Loucy (cell line): ENCODE measurements at regions not wholly inside any gene's neighbourhood (a gene's known extent, or its start where the extent isn't known, plus 50 kb on each side); places are given as distances from the start of the nearest gene placed in this dataset.

Experiments used
- H2AFZ ChIP-seq: fragments of 200-600 bp; sonication (generic); 2 replicates; pipeline ENCODE4 v1.6.0; 2016; ENCODE audit warnings: antibody characterized with exemption, mild to moderate bottlenecking, low read length, moderate library complexity
- H3F3A ChIP-seq: fragments of 200-600 bp; 2 replicates; pipeline ENCODE4 v1.6.0; 2016; ENCODE audit warnings: antibody characterized with exemption, low read depth, mild to moderate bottlenecking
- H3K27me3 ChIP-seq: fragments of 200-600 bp; sonication (generic); 2 replicates; pipeline ENCODE4 v1.6.1; 2014; ENCODE audit warnings: low read length, mild to moderate bottlenecking; ENCODE audit not compliant: insufficient read depth, poor library complexity, severe bottlenecking
- H3K36me3 ChIP-seq: fragments of 200-600 bp; sonication (generic); 2 replicates; pipeline ENCODE4 v1.6.1; 2016; ENCODE audit warnings: low read length; ENCODE audit not compliant: insufficient read depth
- H3K4me1 ChIP-seq: fragments of 200-600 bp; sonication (generic); 2 replicates; pipeline ENCODE4 v1.5.1; 2014; ENCODE audit warnings: low read length, mild to moderate bottlenecking; ENCODE audit not compliant: insufficient read depth, poor library complexity, severe bottlenecking
- H3K4me2 ChIP-seq: fragments of 200-600 bp; sonication (generic); 2 replicates; pipeline ENCODE4 v1.6.0; 2014; ENCODE audit warnings: antibody characterized with exemption, low read length, low read depth, mild to moderate bottlenecking; ENCODE audit not compliant: poor library complexity, severe bottlenecking
- H3K4me3 ChIP-seq: fragments of 200-600 bp; sonication (generic); 2 replicates; pipeline ENCODE4 v1.5.1; 2014; ENCODE audit warnings: low read length, mild to moderate bottlenecking, mixed read lengths; ENCODE audit not compliant: poor library complexity, severe bottlenecking
- H3K79me2 ChIP-seq: fragments of 200-600 bp; sonication (generic); 2 replicates; pipeline ENCODE4 v1.6.1; 2014; ENCODE audit warnings: low read length; ENCODE audit not compliant: insufficient read depth
- H3K9ac ChIP-seq: fragments of 200-600 bp; sonication (generic); 2 replicates; pipeline ENCODE4 v1.6.0; 2014; ENCODE audit warnings: mild to moderate bottlenecking, low read depth, low read length, moderate library complexity; ENCODE audit not compliant: poor library complexity, severe bottlenecking
- H3K9me2 ChIP-seq: fragments of 200-600 bp; sonication (generic); replicated peaks from 2 replicates; pipeline ENCODE4 v1.6.1; 2016; ENCODE audit warnings: low read depth, low read length, mixed read lengths
- H3K9me3 ChIP-seq: fragments of 200-600 bp; sonication (generic); 2 replicates; pipeline ENCODE4 v1.6.1; 2014; ENCODE audit warnings: mild to moderate bottlenecking, antibody characterized with exemption, low read length, low read depth; ENCODE audit not compliant: insufficient read depth
- H4K20me1 ChIP-seq: fragments of 200-600 bp; sonication (generic); 2 replicates; pipeline ENCODE4 v1.6.0; 2014; ENCODE audit warnings: antibody characterized with exemption, low read length, mild to moderate bottlenecking; ENCODE audit not compliant: insufficient read depth, poor library complexity, severe bottlenecking
- EZH2phosphoT487 ChIP-seq: fragments of 200-600 bp; IDR thresholded peaks from 2 replicates; pipeline ENCODE4 v1.6.1; 2018; ENCODE audit warnings: antibody characterized with exemption, mild to moderate bottlenecking, moderate library complexity, borderline replicate concordance
- TF ChIP-seq, protein P1 (sequence below): fragments of 200-600 bp; sonication (generic); conservative IDR thresholded peaks from 2 replicates; pipeline ENCODE4 v1.5.1; 2014; ENCODE audit warnings: mild to moderate bottlenecking, antibody characterized with exemption, low read length

DNA sequence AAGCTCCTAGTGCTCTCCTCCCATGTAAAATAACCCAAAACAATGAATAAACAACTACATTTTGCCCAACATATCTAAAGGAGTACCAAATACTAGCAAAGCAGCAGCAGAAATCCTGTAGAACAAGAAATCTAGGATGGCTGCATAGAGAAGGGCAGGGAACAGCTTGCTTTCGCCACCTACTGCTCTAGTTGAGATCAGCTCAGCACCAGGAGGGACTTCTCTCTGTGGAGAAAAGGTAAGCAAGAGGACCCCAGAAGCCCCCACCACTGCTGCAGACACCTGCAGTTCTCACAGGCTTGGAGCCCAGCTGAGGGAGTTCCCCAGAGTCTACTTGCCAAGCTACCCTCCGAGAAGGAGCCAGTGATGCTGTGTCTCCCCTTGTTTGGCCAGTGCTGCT lies 243.0 kb upstream of the CHST9 start:
- Histone ChIP-seq H3F3A (no peaks in the 10 kb centered on the region), H3K4me1 (no peaks in the 10 kb centered on the region), H3K4me3 (no peak overlapping the region), H2AFZ (no peak overlapping the region), H3K9me2 (no peaks in the 10 kb centered on the region), H3K9ac (no peak overlapping the region), H4K20me1 (no peaks in the 10 kb centered on the region), H3K27me3 (no peaks in the 10 kb centered on the region), H3K79me2 (no peaks in the 10 kb centered on the region), H3K36me3 (no peaks in the 10 kb centered on the region), H3K4me2 (no peak overlapping the region), H3K9me3 (no peaks in the 10 kb centered on the region)
- no peak for TF ChIP-seq EZH2phosphoT487
- TF ChIP-seq, protein P1, sequence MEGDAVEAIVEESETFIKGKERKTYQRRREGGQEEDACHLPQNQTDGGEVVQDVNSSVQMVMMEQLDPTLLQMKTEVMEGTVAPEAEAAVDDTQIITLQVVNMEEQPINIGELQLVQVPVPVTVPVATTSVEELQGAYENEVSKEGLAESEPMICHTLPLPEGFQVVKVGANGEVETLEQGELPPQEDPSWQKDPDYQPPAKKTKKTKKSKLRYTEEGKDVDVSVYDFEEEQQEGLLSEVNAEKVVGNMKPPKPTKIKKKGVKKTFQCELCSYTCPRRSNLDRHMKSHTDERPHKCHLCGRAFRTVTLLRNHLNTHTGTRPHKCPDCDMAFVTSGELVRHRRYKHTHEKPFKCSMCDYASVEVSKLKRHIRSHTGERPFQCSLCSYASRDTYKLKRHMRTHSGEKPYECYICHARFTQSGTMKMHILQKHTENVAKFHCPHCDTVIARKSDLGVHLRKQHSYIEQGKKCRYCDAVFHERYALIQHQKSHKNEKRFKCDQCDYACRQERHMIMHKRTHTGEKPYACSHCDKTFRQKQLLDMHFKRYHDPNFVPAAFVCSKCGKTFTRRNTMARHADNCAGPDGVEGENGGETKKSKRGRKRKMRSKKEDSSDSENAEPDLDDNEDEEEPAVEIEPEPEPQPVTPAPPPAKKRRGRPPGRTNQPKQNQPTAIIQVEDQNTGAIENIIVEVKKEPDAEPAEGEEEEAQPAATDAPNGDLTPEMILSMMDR, result no peak

DNA sequence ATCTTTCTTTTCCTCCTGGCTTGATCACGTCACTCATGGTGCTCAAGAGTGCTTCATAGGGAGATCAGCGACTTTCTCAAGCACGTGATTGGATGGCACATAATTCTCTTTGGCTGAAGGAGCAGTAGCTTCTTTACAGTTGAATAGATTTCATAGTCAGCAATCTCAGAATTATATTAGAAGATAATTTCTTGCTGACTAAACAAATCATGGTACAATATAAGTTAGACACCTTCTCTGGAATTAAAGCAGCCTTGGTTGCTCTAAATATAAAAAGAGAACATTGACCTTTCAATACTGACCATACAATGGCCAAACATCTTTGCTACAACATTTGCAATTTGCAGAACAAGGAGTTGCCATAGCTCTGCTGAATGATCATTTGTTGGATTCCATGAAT lies 238.5 kb upstream of the CHST9 start:
- Histone ChIP-seq H3K4me3 (no peak overlapping the region), H3K27me3 (no peaks in the 10 kb centered on the region), H3K9me2 (no peaks in the 10 kb centered on the region), H3K9me3 (no peaks in the 10 kb centered on the region), H2AFZ (no peak overlapping the region), H3K36me3 (no peaks in the 10 kb centered on the region), H4K20me1 (no peaks in the 10 kb centered on the region), H3F3A (no peaks in the 10 kb centered on the region), H3K4me1 (no peaks in the 10 kb centered on the region), H3K4me2 (no peak overlapping the region), H3K9ac (no peak overlapping the region), H3K79me2 (no peaks in the 10 kb centered on the region)
- TF ChIP-seq EZH2phosphoT487, result no peak
- TF ChIP-seq, protein P1, result no peak

DNA sequence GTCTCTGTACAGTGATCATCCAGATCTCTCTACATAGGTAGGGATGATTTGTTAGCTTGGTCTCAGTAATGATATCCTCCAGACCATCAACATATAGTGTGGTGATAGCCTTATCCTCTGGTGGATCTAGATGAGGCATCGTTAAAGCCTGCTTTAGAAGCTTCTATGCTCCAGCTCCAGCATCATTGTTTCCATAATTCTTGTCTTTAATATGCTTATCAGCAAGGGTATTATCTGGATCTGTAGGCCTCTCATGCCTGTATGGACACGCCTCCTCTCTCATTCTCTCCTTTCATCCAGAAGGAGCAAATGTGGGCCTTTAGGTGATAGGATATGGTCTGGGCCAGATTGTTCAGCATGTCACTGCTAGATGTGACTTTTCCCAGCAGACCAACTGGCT lies 234.5 kb upstream of the CHST9 start:
- Histone ChIP-seq H3K36me3 (no peaks in the 10 kb centered on the region), H3K79me2 (no peaks in the 10 kb centered on the region), H2AFZ (no peak overlapping the region), H3F3A (no peaks in the 10 kb centered on the region), H3K4me2 (no peak overlapping the region), H3K9ac (no peak overlapping the region), H3K4me1 (no peaks in the 10 kb centered on the region), H3K9me3 (no peaks in the 10 kb centered on the region), H3K9me2 (no peaks in the 10 kb centered on the region), H3K27me3 (no peaks in the 10 kb centered on the region), H4K20me1 (no peaks in the 10 kb centered on the region), H3K4me3 (no peak overlapping the region)
- no peak for TF ChIP-seq EZH2phosphoT487
- TF ChIP-seq, protein P1, result no peak
